Prostate gland (tissue), 2 donors: ENCODE measurements at regions not wholly inside any gene's neighbourhood (a gene's known extent, or its start where the extent isn't known, plus 50 kb on each side); places are given as distances from the start of the nearest gene placed in this dataset.

ENCODE experiments used
- DNase-seq: peaks from one replicate; pipeline ENCODE4 v3.0.0-alpha.2; 2019; ENCODE audit warnings: low spot score
- H3K27ac ChIP-seq, 2 donors: fragments of 200-600 bp; sonication (generic); 2 replicates each; pipeline ENCODE4 v1.5.1; 2017 to 2019
- H3K27me3 ChIP-seq: fragments of 200-600 bp; sonication (generic); replicated peaks from 2 replicates; pipeline ENCODE4 v1.5.1; 2019; ENCODE audit not compliant: insufficient read depth
- H3K36me3 ChIP-seq, 2 donors: fragments of 200-600 bp; sonication (generic); 1 replicate in 1 of 2; 2 replicates in 1 of 2; pipeline versions ENCODE4 v1.5.1 to v1.8.1; 2017 to 2019
- H3K4me1 ChIP-seq: fragments of 200-600 bp; sonication (generic); replicated peaks from 2 replicates; pipeline ENCODE4 v1.5.1; 2019
- H3K4me3 ChIP-seq, 2 donors: fragments of 200-600 bp; sonication (generic); 2 replicates each; pipeline ENCODE4 v1.5.1; 2017 to 2019
- H3K9me3 ChIP-seq: fragments of 200-600 bp; sonication (generic); 2 replicates; pipeline ENCODE4 v1.5.1; 2017
- POLR2A ChIP-seq: fragments of 450-650 bp; IDR thresholded peaks from one replicate; pipeline ENCODE4 v1.6.1; 2016; ENCODE audit warnings: antibody characterized with exemption, mild to moderate bottlenecking
- POLR2AphosphoS5 ChIP-seq: sonication (generic); formaldehyde crosslinking; IDR thresholded peaks from one replicate; pipeline ENCODE4 v1.6.1; 2017; ENCODE audit warnings: antibody characterized with exemption
- WGBS: methylation state at CpG from one replicate; pipeline ENCODE4 v1.1.5; 2018; 5-methylcytosine and 5-hydroxymethylcytosine counted together
- intact Hi-C: fragments of 100-400 bp; cut with DNase I; formaldehyde crosslinking; loops from one replicate; pipeline ENCODE4 v1.14.2; 2022
- TF ChIP-seq, protein P1 (sequence below), 4 experiments: fragments of 200-600 bp in 2 of 4; fragments of 450-650 bp in 2 of 4; sonication (generic) in 2 of 4; IDR thresholded peaks; 1 replicate in 3 of 4; 2 replicates in 1 of 4; pipeline ENCODE4 v1.5.1; 2016 to 2019; ENCODE audit warnings: antibody characterized with exemption in 4 of 4, mild to moderate bottlenecking in 2 of 4, moderate library complexity in 2 of 4

DNA sequence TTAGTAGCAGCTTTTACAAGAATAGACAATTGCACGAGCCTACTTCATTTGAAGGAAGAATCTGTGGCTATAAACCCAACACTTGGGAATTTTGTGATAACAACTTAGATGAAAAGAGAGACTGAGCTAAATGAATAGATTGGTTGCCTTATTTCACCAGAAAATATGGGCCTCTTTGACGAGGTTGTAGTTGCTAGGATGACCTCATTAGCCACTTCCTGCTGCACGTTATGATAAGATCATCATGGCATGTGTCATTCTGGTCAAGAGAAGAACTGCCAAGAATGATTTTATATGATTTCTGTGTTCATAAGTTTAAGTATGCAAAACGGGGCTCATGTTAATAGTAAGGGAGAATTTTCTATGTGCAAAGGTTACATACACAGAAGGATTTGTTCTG, 321.9 kb upstream of the GIMD1 start:
- TF ChIP-seq, protein P1, sequence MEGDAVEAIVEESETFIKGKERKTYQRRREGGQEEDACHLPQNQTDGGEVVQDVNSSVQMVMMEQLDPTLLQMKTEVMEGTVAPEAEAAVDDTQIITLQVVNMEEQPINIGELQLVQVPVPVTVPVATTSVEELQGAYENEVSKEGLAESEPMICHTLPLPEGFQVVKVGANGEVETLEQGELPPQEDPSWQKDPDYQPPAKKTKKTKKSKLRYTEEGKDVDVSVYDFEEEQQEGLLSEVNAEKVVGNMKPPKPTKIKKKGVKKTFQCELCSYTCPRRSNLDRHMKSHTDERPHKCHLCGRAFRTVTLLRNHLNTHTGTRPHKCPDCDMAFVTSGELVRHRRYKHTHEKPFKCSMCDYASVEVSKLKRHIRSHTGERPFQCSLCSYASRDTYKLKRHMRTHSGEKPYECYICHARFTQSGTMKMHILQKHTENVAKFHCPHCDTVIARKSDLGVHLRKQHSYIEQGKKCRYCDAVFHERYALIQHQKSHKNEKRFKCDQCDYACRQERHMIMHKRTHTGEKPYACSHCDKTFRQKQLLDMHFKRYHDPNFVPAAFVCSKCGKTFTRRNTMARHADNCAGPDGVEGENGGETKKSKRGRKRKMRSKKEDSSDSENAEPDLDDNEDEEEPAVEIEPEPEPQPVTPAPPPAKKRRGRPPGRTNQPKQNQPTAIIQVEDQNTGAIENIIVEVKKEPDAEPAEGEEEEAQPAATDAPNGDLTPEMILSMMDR (IDR thresholded peaks at IDR 0.05): no peak
- no peak for TF ChIP-seq POLR2A
- TF ChIP-seq POLR2AphosphoS5: no peak
- H3K9me3 ChIP-seq: no peaks in the 10 kb centered on the region
- no peak for DNase-seq
- H3K27me3 ChIP-seq: no peaks in the 10 kb centered on the region
- 12% methylated on average over 4 of the region's 4 CpGs for whole genome bisulfite sequencing
- no peaks in the 10 kb centered on the region for H3K36me3 ChIP-seq
- H3K27ac ChIP-seq: no peak overlapping the region
- intact Hi-C loops: no loop called here
- no peaks in the 10 kb centered on the region for H3K4me1 ChIP-seq
- H3K4me3 ChIP-seq: no peak overlapping the region

DNA sequence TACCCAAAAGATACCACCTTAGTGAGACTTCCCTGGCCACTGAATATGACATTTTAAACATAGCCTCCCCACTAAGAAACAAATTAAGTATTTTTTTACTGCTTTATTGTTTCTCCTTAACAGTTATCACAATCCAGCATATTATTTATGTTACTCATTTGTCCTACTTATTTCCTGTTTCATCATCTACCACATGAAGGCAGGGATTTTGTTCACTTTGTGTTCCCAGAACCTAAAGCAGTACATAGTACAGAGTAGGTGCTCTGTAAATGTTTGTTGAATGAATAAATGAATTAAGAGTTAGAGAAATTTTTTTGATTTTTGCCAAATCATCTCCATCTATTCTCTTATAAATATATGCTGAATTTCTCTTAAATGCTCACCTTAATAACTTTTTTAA, 318.4 kb upstream of the GIMD1 start:
- no peak for TF ChIP-seq POLR2AphosphoS5
- TF ChIP-seq POLR2A: no peak
- TF ChIP-seq, protein P1 (IDR thresholded peaks at IDR 0.05): no peak
- Histone ChIP-seq H3K4me1 (no peaks in the 10 kb centered on the region), H3K27ac (no peak overlapping the region), H3K9me3 (no peaks in the 10 kb centered on the region), H3K36me3 (no peaks in the 10 kb centered on the region), H3K27me3 (no peaks in the 10 kb centered on the region), H3K4me3 (no peak overlapping the region)
- intact Hi-C loops: no loop called here
- no peak for DNase-seq

DNA sequence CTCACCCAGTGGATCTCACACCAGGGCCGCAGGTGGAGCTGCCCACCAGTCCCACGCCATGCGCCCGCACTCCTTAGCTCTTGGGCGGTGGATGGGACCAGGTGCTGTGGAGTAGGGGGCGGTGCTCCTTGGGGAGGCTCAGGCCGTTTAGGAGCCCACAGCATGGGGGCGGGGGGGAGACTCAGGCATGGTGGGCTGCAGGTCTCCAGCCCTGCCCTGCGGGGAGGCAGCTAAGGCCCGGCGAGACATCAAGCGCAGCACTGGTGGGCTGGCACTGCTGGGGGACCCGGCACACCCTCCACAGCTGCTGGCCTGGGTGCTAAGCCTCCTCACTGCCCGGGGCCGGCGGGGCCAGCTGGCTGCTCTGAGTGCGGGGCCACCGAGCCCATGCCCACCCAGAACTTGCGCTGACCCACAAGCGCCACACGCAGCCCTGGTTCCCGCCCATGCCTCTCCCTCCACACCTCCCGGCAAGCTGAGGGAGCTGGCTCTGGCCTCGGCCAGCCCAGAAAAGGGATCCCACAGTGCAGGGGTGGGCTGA, 312.9 kb upstream of the GIMD1 start:
- no peaks in the 10 kb centered on the region for H3K9me3 ChIP-seq
- H3K27me3 ChIP-seq: no peaks in the 10 kb centered on the region
- 86% methylated on average over 24 of the region's 24 CpGs for WGBS
- H3K4me1 ChIP-seq: no peaks in the 10 kb centered on the region
- intact Hi-C loops: no loop called here
- no peak overlapping the region for H3K27ac ChIP-seq
- no peak for DNase-seq
- H3K36me3 ChIP-seq: no peaks in the 10 kb centered on the region
- TF ChIP-seq POLR2A (no peak), POLR2AphosphoS5 (no peak)
- TF ChIP-seq, protein P1 (IDR thresholded peaks at IDR 0.05): no peak
- H3K4me3 ChIP-seq: no peak overlapping the region

DNA sequence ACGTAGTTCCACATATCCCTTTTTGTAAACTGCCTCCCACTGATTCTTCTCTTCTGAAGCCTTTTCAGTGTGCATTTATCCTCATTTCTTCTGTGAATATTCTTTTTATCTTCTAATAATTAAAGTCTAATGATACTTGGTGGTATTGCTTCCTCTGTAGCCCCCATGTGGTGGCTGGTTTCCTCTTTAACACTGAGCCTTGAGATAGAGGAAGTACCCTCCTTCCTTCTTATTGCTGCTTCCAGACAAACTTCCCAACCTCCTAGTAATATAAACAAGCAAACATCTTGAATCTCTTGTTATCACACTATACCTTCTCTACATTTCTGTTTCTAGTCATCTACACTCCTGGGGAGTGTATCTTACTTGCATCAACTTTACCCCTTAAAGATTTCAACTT, 310.5 kb upstream of the GIMD1 start:
- 69% methylated on average over 1 of the region's 1 CpG for WGBS
- intact Hi-C loops: no loop called here
- no peak overlapping the region for H3K27ac ChIP-seq
- no peak overlapping the region for H3K4me3 ChIP-seq
- H3K9me3 ChIP-seq: no peaks in the 10 kb centered on the region
- H3K36me3 ChIP-seq: no peaks in the 10 kb centered on the region
- no peak for TF ChIP-seq POLR2AphosphoS5
- no peak for TF ChIP-seq POLR2A
- TF ChIP-seq, protein P1 (IDR thresholded peaks at IDR 0.05): no peak
- DNase-seq: no peak
- H3K4me1 ChIP-seq: no peaks in the 10 kb centered on the region
- H3K27me3 ChIP-seq: no peaks in the 10 kb centered on the region

DNA sequence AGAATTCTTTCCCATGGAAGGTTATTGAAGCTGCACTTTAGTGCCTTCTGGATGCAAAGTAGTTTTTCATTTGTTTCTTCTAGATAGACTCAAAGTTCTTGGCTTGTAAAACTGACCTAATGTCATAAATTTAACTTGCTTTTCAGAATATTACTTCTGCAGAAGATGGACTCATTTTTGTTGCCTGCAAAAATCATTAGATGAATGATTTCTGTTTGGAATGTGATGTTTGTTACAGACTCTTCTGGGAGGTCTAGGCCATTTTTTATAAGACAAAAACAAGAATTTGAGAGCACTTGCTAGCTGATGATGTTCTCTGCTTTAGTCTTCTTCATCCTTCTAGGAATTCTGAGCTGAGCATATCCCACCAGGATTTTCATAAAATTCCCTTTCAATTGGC, 308.6 kb upstream of the GIMD1 start:
- Histone ChIP-seq H3K27me3 (no peaks in the 10 kb centered on the region), H3K36me3 (no peaks in the 10 kb centered on the region), H3K4me1 (no peaks in the 10 kb centered on the region), H3K27ac (no peak overlapping the region), H3K4me3 (no peak overlapping the region), H3K9me3 (no peaks in the 10 kb centered on the region)
- intact Hi-C loops: no loop called here
- no peak for TF ChIP-seq POLR2A
- TF ChIP-seq POLR2AphosphoS5: no peak
- TF ChIP-seq, protein P1 (IDR thresholded peaks at IDR 0.05): no peak
- DNase-seq: no peak
